Keratinocyte (primary cell): ENCODE measurements at regions not wholly inside any gene's neighbourhood (a gene's known extent, or its start where the extent isn't known, plus 50 kb on each side); places are given as distances from the start of the nearest gene placed in this dataset.

Source experiments
- EZH2 ChIP-seq: IDR thresholded peaks from one replicate; pipeline ENCODE4 v1.6.1; 2012; ENCODE audit warnings: inconsistent platforms, mild to moderate bottlenecking, low read length, moderate library complexity
- TF ChIP-seq, protein P1 (sequence below), 3 experiments: IDR thresholded peaks in 1 of 3; conservative IDR thresholded peaks in 1 of 3; optimal IDR thresholded peaks in 1 of 3; 2 replicates in 2 of 3; 3 replicates in 1 of 3; pipeline versions ENCODE3 to v1.5.1; 2011; ENCODE audit warnings: low read length in 3 of 3, mild to moderate bottlenecking in 3 of 3, moderate library complexity in 2 of 3, control low read depth in 1 of 3, inconsistent platforms in 1 of 3; ENCODE audit not compliant: insufficient read depth in 2 of 3; ENCODE audit errors: extremely low read depth in 1 of 3

DNA sequence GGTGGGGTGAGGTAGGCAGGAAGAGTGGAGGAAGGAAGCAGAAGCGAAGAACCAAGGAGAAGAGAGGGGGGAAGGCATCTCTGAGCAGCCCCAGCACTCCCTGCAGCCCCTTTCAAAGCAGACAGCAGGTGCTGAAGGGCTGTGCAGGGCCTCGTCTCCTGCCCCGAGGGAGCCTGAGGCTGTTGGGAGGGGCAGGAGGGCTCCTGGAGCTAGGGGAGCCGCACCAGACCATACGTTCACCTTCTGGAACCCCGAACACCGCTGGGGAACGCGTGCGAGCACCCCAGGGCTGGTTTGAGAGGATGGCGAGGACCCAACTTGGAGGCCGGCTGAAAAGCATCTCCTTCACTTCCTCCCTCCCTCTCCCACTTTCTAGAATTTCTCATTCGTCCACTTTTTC is 259.8 kb downstream of the FAM43A start:
- TF ChIP-seq, protein P1, sequence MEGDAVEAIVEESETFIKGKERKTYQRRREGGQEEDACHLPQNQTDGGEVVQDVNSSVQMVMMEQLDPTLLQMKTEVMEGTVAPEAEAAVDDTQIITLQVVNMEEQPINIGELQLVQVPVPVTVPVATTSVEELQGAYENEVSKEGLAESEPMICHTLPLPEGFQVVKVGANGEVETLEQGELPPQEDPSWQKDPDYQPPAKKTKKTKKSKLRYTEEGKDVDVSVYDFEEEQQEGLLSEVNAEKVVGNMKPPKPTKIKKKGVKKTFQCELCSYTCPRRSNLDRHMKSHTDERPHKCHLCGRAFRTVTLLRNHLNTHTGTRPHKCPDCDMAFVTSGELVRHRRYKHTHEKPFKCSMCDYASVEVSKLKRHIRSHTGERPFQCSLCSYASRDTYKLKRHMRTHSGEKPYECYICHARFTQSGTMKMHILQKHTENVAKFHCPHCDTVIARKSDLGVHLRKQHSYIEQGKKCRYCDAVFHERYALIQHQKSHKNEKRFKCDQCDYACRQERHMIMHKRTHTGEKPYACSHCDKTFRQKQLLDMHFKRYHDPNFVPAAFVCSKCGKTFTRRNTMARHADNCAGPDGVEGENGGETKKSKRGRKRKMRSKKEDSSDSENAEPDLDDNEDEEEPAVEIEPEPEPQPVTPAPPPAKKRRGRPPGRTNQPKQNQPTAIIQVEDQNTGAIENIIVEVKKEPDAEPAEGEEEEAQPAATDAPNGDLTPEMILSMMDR (optimal IDR thresholded peaks at IDR 0.05 in 1 of 3, IDR thresholded peaks at IDR 0.05 in 1 of 3, conservative IDR thresholded peaks at IDR 0.05 in 1 of 3; ENCODE audit: extremely low read depth in 1 of 3, insufficient read depth in 2 of 3, low read length in 3 of 3), result no peak
- no peak for TF ChIP-seq EZH2
